DMS53 treated with DMSO at 0.1 percent for 48 hours (cell line): ENCODE measurements at regions not wholly inside any gene's neighbourhood (a gene's known extent, or its start where the extent isn't known, plus 50 kb on each side); places are given as distances from the start of the nearest gene placed in this dataset.
"Not testable (repeated sequence)": the region's sequence is repeated elsewhere in the genome, so short reads cannot be mapped to it uniquely, and the experiment has no call there.

Source experiments
- DNase-seq: peaks from one replicate; lab custom pipeline; 2025; ENCODE audit not compliant: unreplicated experiment; lab: John Stamatoyannopoulos, UW

GRCh38 chr2:150138587-150138986 is 348.9 kb downstream of the RND3 start:
- no peak for DNase-seq

- no peak for DNase-seq
Observed at GRCh38 chr2:150137338-150138069, 350.0 kb downstream of the RND3 start.

DNA sequence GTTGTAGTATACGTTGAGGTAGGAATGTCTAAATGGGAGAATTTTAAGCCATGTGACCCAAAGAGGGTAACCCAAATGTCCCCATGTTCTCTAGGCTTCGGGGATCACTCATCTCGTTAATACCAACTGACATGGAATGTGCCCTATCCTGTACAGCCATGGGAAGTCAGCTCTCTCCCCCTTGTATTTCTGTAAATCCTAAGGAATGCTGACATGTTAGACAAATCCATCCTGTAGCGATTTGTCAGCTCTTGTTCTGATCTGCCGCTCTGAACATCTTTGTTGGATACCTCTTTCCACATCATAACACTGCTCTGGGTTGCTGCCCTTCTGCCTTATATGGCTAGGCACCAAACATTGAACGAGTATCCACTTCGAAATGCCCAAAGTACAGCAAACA is 350.6 kb downstream of the RND3 start:
- no peak for DNase-seq

- DNase-seq: no peak
Observed at GRCh38 chr2:150136401-150136800, 351.1 kb downstream of the RND3 start.

DNA sequence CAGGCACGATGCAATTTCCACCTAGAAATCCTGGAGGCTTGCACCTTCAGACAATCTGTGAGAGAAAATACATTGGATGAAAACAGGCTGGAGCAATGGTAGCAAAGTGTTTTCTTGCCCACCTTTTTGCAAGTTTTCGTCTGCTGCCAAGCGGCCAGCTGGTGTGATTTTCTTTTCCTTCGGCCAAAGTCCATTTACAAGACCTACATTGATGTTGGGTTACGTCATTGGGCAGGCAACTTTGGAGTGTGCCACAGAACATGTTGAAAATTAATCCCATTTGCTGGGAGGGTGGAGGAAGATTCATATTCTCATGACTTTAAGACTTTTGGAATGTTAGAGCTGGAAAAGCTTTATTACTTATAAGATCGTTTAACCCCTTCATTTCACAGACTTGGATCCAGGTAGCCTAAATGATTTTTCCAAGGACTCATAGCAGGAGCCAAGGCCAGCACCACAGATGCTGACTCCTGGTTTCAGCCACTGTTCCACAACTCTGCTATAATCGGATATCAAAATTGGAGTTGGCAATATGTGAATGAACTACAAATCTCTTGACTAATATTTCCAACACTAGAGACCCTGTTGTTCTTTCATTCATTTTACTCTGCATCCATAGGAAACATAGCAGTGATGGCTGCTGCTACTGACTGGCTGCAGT is 352.1 kb downstream of the RND3 start:
- DNase-seq: no peak

DNA sequence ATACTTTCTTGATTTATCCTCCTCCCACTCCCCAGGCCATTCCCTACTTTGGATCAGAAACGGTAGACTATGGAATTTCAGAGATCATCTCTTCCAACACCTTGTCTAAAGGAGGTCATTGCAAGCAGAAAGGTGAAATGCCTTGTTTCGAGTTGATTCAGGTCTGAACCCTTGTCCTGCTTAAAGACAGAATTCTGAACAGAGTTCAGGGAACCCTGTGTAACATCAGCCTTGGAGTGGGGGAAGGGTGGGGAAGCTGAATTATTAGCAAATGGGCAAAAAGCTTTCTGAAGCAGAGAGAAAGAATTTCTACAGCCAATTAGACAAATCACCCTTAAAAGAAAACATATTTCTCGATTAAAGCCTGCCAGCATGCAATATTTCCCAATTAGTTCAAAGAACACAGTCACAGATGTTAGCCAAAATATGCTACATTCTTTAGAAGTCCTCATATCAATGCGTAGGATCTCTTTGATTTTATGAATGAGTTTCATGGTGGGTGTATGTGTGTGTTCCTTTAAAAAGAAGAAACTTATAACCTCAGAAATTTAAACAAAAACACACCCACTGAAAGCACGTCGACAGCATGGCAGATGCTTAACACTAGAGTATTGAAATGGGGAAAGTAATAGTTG is 353.1 kb downstream of the RND3 start:
- no peak for DNase-seq

DNA sequence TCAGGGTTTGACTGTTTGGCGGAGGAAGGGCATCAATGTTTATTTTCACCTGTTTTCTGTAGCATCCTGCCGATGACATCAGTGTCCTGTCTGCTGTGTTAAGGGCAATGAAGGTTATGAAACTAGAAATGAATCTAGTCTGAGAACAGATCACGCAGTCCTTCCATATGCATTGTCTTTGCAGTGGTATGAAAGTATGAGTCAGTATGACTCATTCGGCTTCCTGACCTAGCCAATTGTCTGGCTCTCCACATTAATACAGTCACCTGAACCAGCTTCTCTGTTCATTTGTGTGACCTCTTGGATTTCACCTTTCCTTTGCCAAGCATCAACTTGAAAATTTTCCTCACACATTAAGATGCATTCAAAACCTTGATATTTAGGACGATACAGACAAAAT is 353.8 kb downstream of the RND3 start:
- DNase-seq: peak; percentile 76

GRCh38 chr2:150129921-150130575 is 357.4 kb downstream of the RND3 start:
- no peak for DNase-seq

GRCh38 chr2:150127995-150128394 is 359.5 kb downstream of the RND3 start:
- DNase-seq: no peak

- no peak for DNase-seq
Observed at GRCh38 chr2:150127346-150127990, 360.0 kb downstream of the RND3 start.

DNA sequence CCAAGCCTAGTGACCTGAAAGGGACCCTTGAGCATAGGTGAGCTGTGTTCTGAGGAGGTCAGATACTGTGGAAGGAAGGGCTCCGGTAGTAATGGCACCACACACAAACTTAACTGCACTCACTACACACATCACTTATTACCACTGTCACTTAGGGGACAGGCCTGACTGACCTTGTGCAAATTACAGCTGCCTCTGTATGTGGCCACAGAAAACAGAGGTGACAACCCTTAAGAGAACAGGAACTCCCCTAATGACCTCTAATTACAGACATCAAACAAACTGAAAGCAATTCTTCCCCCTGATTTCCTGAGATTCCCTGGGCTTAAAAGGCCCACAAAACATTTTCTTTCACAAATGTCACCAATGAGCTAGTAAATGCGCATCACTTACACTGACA is 360.6 kb downstream of the RND3 start:
- no peak for DNase-seq

DNA sequence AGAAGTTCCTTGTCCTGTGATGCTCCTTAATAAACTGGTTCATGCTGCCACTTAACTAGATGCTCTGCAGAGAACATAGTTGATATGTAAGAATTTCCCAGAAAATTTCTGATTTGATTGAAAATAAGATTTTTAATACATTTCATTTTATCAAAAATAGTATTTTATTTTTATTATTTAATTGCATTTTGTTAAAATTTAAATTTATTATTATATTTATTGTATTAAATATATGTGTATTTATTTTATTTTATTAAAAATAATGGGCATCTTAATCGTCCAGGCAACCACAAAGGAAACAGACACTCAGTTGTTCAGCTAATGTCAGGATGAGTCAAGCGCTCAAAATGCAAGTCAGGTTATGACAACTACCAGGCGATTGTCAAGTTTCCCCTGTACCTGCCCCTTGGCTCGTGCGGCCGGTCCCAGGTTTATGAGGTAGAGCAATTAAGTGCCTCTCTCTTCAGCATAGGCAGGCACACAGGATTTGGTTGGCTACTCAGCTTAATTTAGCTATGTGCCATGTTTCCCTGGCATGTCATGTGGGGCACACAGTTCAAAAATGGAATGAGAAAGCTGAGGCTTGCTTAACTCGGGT is 361.2 kb downstream of the RND3 start:
- DNase-seq: no peak

- DNase-seq: no peak
Observed at GRCh38 chr2:150125708-150126107, 361.8 kb downstream of the RND3 start.

- DNase-seq: no peak
Observed at GRCh38 chr2:150125188-150125587, 362.3 kb downstream of the RND3 start.

GRCh38 chr2:150124739-150125138 is 362.7 kb downstream of the RND3 start:
- DNase-seq: no peak

DNA sequence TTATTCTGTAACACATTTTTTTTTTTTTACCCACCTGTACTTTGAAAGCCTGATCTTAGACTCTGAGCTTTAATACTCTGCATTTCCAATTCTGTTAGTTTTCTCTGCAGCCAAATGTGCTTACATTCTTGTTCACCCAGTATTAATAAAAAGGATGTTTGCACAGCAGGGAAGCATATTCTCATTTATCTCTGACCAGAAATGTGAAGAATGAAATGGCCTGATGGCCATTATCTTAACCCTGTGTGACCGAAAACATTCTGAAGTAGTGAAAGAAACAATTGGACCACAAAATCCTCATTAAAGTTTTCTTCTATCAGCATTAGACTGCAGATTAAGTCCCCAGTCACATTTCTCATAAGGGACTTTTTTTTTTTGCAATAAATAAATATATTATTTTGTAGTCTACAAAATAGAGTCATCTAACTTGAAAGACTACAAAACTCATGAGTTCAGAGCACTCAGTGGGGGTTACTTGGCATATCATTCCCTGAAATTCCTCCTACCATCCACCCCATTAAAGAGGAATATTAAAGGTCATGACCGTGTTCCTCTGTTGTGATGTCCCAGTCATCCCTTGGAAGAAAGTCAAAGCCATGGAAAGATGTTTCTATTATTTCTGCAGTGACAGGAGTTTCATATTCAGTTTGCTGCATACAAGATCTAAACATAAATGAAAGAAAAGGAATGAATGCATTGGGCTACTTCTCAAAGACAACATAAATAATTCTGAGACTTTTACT is 364.4 kb downstream of the RND3 start:
- DNase-seq: no peak

GRCh38 chr2:150122156-150122555 is 365.3 kb downstream of the RND3 start:
- DNase-seq: no peak

DNA sequence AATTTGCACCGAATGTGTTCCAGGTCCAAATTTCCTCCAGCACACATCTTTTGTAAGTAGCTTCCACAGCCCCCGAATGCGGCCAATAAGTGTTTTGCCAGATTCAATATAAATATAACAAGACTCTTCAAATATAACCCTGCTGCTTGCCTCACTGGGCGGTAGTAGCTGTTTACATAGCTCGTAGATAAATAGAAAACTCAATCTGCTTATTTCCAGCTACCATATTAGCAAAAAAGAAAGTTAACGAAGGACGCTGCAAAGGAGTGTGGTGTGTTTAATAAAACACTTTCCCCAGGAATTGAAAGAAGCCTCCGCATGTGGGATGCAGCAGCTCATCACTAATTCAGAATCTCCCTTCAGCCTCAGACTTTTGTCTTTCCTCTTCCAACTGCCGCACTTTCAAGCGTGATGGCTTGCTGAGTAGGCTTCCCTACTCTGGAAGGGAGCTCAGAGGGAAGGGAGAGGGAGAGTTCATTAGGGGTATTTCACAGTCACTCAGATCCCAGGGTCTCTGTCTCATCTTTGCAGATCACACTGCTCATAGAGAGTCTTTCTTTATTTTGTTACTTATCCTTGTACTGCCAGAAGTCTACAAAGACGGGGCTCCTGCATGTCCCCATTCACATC is 367.0 kb downstream of the RND3 start:
- DNase-seq: no peak

- no peak for DNase-seq
Observed at GRCh38 chr2:150119819-150120218, 367.6 kb downstream of the RND3 start.

DNA sequence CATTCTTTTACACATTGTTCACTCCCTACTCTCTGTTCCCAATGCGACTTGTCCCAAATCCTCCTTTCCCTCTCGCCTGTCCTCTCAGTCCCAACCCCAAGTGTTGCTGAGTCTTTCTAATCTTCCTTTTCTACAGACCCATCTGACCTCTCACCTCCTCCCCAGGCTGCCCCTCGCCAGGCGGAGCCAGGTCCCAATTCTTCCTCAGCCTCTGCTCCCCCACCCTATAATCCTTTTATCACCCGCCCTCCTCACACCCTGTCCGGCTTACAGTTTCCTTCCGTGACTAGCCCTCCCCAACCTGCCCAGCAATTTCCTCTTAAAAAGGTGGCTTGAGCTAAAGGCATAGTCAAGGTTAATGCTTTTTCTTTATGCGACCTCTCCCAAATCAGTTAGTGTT is 373.4 kb downstream of the RND3 start:
- DNase-seq: not testable (repeated sequence)
